Renal pelvis (tissue), 1 donor: ENCODE measurements at regions not wholly inside any gene's neighbourhood (a gene's known extent, or its start where the extent isn't known, plus 50 kb on each side); places are given as distances from the start of the nearest gene placed in this dataset.
"Not testable (repeated sequence)": the region's sequence is repeated elsewhere in the genome, so short reads cannot be mapped to it uniquely, and the experiment has no call there.

Experiments
- DNase-seq: peaks from one replicate; pipeline ENCODE4 v3.0.0-alpha.2; 2013

DNA sequence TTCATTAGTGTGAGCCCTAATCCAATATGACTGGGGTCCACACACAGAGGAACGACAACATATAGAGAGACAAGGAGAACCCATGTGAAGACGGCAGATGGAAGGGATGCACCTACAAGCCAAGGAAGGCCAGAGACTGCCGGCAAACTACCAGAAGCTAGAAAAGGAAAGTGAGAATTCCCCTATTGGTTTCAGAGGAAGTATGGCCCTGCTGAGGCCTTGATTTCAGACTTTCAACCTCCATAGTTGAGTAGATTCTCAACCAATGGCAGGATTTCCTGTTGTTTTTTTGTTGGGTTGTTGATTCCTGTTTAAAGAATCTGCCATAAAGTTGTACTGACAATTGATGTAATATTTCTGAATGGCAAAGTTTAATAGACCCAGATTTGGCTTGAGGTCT is 241.5 kb downstream of the SATB2 start:
- DNase-seq = no peak

DNA sequence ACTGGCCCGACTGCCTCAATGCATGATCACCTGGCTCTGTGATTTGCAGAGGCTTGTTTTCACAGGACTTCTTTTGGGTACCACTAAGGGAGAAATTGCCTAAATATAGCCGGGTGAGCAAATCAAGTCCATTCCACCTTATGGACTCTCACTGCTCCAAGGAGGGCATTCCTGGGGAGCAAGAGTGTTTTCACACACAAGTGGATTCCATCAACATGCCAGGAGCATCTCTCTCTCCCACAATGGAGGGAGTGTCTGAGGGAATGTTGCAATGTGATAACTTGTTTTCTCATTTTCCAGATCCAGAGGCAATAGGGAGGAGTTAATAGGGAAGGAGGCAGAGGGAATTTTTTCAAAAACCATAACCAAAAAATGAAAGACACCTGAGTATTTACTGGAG is 250.7 kb downstream of the SATB2 start:
- DNase-seq = no peak

DNA sequence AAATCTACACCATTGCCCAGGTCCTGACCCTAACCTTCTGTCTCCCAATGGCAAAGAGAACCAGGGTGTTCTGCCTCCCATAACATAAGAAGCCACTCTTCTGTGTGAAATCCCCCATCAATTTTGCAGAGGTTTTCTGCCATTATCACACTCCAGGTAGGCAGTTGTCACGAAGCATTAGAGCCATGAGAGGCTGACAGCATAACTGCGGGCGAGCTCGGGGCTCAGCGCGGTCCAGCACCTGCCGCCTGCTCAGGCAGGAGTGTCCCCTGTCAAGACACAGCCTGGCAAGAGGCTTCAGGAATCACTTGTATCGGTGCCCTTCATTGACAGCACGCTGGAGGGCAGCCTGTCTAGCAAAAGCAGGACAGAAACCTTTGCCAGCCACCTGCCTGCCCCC is 251.2 kb downstream of the SATB2 start:
- no peak for DNase-seq

DNA sequence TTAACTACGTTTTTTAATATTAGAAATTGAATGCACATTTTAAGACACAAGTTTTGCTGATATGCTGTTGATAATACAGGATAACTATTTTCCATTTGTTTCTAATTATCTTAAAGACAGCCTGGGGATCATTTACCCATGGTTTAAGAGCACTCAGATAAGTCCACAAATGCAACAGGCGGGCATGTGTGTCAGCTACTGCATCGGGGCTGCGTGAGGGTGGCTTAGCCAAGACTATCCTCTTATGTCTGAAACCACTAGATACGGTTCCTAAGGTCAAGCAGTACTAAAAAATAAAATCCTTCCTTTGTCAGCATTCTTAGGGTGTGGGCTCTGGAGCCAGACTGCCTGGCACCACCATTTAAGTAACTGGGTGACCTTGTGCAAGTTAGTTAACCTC is 254.8 kb downstream of the SATB2 start:
- DNase-seq = no peak

DNA sequence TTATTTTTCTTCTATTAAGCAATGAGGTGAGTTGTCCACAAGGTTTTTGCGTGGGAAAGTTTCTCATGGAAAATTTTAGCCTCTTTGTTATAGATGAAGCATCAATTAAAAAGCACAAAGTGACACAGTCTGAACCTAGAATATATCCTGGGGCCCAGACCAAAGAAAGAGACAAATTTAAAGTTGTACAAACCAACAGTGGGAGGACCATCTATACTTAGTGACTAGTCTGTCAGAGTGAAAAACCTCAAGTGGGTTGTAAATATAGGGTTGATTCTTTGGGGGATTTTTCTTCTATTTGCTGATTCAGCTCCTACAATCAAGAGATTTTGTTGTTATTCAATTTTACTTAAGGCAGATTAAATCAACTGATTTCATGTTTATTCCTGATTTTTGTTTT is 256.2 kb downstream of the SATB2 start:
- no peak for DNase-seq

DNA sequence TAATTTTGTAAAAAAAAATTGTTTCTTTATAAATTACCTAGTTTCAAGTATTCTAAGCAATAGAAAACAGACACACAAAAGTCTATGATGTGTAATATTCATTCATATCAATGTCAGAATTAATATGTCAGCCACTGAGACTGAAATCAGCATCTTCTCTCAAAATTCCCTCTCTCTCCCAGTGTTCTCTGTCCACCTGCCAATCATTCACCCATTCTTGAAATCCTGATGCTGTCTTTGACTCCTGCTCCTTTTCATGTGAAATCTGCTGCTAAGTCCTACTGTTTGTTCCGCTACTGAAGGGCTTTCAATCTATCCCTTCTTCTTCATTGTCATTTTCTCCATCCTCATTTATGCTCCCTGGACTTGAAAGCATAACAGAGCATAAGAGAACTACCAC is 257.9 kb downstream of the SATB2 start:
- no peak for DNase-seq

DNA sequence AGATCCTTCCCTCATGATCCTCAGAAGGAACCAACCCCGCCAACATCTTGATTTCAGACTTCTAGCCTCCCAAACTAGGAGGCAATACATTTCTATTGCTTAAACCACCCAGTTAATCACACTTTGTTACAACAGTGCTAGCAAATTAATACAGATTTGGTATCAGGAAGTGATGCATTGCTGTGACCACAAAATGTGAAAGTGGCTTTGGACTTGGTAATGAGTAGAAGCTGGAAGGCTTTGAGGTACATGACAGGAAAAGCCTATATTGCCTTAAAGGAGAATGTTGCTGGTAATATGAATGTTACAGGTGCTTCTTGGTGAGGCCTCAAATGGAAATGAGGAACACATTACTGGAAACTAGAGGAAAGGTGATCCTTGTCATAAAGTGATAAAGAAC is 260.3 kb downstream of the SATB2 start:
- DNase-seq = no peak

DNA sequence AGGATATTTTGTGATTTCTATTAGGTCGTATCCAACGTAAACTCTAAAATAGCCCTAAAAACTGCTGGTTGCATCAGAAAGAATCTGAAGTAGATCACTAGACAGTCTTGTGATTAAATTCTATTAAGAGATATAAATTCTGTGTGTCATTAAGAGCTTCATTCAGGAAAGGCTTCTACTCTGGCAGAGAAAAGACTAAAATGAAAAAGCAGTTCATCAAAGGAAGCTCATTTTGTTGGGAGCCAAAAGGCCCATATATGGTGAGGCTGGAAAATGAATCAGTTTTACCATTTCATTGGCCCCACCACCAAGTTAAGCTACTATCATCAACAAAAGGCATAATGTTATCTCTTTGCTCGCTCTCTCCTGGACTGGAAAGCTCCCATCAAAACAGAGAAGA is 261.1 kb downstream of the SATB2 start:
- no peak for DNase-seq

DNA sequence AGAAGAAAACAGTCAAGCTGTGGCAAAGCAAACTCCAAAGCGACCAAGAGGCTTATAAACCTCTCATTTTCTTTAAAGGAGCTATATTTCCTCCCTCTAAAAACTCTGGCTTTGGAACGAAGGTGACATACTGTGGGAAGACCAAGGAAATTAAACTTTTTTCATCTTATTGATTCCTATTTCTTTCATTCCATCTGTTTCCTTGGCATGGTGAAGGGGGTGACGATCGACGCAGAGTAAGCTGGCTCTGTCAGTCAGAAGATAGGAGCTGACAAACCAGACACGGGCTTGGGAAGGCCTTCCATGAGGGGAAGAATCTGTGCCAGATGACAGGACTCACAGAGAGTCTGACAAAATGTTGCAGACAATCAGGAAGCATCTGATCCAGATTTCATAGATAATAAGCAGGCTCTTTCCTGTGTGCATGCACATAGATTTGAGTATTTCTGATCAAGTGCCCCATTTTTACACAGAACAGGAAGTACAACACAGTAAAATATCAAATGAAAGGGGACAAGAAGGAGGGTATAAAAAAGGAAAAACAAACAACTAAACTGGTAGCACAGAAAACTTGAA is 261.7 kb downstream of the SATB2 start:
- DNase-seq = no peak

DNA sequence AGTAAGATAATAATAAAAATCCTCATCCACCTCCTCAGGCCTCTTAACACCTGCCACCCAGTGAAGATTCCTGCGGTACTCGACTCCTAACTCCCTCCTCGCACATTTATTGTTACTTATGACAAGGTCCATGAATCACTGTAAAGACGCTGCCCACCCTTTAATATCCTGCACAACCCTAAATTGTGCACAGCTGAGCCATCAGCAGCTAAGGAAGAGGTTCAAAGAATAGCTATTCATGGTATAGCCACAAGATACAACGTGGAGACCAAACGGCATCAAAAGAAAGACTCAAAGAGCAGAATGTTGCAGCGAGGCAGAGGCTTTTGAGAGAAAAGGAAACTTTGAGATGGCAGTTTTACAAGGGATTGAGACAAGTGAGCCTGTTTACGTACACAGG is 266.3 kb downstream of the SATB2 start:
- no peak for DNase-seq

DNA sequence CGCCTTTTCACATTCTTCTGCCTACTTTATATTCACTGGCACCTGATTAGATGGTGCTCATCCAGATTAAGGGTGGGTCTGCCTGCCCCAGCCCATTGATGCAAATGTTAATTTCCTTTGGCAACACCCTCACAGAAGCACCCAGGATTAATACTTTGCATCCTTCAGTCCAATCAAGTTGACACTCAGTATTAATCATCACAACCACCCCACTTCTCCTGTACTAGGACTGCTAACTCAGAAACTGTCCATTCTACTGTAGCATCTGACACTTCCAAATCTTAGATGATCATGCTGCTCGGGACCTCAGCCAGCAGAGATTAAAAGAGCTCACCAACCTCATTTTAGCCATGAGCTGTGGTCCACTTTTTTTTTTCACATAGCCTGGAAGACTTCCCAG is 268.5 kb downstream of the SATB2 start:
- no peak for DNase-seq

DNA sequence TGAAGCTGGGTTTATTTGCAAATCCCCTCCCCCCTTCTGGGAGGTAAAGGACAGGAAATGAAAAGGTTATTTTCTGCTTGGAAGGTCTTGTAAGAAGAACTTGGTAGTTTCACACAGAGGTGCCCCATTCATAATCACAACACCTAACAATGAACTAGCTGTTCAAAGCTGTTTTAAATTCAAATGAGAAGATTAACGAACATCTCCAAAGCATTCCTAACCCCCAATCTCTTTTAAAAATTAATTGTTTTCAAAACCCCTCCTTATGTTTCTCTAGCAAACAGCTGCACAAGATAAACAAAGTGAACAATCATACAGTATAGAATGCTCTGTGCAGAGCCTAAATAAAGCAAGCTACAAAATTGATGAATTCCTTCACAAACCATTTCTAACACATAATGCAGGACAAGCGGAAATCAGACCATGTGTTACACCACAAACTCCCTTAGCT is 271.4 kb downstream of the SATB2 start:
- no peak for DNase-seq

DNA sequence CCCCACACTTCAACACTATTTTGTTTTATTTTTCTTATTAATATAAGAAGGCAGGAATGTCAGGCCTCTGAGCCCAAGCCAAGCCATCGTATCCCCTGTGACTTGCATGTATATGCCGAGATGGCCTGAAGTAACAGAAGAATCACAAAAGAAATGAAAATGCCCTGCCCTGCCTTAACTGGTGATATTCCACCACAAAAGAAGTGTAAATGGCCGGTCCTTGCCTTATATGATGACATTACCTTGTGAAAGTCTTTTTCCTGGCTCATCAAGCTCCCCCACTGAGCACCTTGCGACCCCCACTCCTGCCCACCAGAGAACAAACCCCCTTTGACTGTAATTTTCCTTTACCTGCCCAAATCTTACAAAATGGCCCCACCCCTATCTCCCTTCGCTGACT is 272.6 kb downstream of the SATB2 start:
- not testable (repeated sequence) for DNase-seq

DNA sequence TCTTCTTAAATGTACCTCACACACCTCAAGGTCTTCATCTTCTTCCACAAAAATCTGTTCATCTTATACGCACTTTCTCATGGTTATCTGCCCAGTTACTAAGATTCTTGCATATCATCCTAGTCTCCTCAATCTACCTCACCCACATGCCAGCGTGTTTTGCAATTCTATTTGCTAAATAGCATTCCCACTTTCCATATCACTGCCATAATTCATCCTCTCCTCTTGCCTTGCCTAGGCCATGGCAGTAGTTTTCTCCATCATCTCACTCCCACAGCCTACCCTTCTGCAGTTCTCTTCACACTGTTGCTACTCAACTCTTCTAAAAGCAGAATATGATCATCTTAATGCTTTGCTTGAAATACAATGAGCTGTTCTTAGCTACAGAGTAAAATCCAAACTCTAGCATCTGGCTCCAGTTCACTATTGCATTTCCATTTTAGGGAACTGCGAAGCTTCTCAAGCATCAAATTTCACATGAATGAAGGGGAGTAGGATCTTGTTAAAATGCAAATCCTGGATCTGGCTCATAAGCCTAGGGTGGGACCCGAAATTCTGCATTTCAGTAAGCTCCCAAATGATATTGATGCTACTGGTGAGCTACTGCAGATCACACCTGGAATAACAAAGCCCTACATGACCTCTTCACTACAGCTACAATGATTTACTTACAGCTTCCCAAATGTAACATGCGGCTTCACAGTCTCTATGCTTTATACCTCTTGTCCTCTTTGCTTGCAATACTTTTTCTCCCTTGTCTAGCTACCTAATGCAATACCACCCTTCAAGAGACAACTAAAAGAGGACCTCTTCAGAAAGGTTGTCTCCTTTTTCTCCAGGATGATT is 293.9 kb downstream of the SATB2 start:
- no peak for DNase-seq

DNA sequence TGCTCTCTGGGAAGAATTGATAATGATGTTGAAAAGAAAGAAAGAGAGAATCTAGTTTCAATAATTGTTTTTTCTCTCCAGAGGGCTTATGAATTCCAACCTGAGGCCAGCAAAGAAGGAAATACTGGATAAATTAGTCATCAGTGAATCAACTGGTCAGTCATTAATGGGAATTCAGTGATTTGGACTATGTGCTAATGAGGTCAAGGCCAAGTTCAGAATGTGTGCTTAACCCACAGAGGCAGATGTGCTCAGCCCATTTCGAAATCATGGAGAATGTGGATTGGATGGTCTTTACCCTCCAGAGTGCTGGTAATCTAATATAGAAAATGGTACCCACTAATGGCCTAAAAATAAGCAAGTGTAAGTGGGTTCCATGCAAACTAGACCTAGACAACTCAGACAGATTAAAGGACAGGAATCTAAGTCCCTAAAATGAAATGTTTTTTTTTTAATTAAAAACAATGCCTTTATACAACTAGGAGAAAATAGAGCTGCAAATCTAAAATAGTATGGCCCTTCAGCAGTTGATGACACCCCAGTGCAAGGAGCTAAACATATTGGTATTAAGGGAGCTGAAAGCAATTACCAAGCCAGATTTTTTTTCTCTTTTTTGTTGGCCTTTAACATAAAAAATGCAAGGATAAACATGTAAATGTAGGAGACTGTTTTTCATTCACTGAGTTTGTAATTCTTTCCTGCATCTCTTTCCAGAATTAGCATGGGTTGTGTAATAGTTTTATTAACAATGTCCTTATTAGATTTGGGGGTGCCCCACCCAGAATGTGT is 296.9 kb downstream of the SATB2 start:
- no peak for DNase-seq

DNA sequence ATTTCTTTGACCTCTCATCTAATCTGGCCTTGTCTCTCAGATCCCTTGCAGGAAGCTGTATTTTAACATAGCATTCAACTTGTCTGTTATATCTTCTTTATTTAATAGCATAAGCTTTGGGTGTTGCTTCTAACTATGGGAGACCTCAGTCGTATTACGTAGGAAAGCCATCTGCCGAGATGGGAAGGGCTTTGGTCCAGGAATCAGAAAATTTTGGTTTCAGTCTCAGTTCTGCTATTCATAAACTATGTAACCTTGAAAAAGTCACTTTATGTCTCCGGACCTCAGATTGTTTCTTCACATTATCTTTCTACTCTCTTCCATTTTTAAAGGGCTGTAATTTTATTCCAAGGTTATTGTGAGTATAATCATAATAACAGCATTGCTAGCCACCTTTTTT is 297.7 kb downstream of the SATB2 start:
- DNase-seq = no peak

DNA sequence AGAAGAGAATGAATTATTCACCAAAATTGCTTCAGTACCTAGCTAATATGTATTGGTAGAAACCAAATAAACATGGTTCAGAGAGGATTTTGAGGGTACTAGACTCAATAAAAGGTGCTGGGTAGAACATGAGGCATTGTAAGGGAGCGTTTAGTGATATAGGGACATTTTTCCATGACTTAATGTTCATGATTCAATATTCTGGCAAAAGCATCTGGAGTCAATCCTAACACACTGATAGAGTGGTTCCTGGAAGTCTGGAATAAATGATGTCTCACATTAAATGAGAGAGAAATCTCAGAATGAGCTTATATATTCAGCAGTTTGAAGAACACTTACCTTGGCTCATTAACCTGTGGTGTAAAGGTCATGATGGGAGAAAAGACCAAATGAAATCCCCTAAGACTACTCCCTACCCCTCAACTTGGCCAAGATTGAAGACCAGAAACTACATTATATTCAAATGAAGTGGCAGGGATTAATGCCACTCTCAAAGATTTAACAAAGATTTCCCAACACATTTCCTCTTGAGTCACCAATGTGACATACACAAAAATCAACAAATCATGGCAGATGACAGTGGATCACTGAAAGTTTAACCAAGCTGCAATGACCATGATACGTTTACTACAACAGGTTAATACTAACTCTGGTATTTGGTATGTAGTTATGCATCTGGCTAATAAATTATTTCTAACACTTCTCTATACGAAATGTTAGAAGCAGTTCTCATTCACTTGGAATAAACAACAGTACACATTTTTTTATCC is 309.5 kb downstream of the SATB2 start:
- DNase-seq = no peak

DNA sequence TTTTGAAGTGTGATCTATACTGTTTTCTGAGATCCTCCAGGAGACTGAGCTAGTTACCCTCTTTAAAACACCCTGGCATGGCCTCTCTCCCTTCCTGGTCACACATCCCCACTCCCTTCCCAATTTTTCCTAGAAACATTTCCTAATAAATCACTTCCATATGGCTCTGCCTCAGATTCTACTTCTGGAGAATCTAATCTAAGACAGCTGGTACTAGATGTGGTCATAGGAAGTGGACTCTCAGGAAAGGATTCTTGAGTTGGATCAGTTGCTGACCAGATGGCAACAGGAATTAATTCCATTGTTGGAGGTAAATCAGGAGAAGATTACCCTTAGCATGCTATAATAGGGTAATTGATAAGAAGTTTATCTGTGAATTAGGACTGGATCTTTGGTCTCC is 310.5 kb downstream of the SATB2 start:
- DNase-seq = no peak

DNA sequence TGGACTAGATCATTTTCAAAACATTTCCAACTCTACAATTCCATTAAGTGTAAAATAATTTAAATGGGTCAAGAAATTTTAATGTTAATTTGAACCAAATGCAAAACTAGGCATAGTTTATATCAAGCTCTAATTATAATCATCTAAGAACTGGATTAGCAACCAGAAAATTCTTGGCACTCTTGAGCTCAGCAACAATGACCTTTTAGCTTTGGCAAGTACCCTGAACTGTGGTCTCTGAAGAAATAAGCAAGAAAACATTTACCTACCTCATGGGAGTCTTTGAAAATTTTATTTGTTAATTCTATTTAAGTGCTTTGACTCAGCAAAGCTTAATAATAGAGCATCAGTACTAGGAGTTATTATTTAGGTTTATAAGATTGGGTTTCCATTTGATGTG is 313.2 kb downstream of the SATB2 start:
- no peak for DNase-seq

DNA sequence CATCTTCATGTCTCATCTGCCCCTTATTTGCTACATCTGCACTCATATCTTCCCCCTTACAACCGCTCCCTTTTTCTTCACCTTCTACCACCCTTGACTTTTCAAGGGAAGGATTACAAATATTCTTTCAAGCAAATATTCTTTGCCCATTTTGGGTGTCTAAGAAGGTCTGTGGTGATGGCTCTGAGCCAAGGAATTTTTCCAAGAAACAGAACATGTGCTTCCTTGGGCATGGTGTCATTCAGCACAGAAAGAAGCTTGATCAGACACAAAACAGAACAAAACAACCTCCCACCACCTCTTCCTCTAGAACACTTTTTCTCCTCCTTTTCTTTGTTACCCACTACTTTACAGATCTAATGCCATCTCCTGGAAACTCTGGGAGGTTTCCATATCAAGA is 313.7 kb downstream of the SATB2 start:
- no peak for DNase-seq

DNA sequence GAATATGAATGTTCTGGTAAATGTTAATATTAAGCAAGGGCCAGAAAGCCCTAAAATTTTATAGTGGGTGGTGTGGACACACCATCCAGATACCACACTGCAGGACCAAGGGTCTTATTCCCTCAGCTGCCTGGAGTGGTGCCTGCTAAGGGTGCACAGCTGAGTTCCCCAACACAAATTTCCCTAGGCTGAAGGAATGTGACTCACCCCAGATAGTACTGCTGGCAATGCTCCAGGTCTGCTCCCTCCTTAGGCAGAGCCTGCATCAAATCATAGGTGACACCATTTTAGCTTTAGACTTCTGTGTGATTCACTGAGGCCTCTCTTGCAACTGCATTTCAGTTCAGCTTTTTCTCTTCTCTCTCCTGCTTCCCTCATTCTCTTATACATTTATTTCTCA is 321.1 kb downstream of the SATB2 start:
- no peak for DNase-seq

DNA sequence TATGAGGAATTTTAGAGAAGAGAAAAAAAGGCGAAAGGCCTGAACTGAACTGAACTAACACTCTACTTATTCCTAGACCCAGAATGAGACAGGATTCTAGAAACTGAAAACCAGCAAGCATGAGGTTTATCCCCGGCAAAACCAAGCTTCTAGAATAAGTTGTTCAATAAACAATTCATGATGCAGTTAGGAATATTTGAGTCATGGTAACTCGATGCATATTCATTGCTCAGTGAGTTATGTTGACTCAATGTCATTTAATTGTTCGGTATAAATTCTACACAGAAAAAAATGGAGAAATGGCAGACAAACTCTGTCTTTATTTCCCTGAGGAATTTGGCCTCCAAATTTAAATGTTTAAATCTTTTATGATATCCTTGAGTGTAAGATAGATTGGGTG is 321.5 kb downstream of the SATB2 start:
- no peak for DNase-seq
